ENCODE measurements at regions not wholly inside any gene's neighbourhood (a gene's known extent, or its start where the extent isn't known, plus 50 kb on each side); places are given as distances from the start of the nearest gene placed in this dataset.
"Not testable (repeated sequence)": the region's sequence is repeated elsewhere in the genome, so short reads cannot be mapped to it uniquely, and the experiment has no call there.

DNA sequence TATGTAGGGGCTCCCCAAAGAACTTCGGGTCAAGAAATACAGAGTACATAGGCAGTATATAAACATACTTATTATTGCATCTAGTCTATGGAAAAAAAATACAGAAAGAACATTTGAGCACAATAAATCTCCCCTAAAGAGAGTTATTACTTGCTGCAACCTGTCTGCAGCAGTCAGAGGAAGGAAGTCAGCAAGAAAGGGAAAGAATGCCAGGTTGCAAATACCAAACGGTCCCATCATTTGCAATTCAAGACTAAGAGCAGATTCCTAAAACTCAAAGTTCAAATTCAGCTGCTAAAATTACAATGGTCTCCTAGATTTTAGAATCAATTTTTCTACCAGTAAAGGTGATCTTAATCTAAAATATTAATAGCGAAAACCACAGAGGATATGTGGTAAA is 236.2 kb upstream of the NUDT6 start:
- no peak for DNase-seq

DNA sequence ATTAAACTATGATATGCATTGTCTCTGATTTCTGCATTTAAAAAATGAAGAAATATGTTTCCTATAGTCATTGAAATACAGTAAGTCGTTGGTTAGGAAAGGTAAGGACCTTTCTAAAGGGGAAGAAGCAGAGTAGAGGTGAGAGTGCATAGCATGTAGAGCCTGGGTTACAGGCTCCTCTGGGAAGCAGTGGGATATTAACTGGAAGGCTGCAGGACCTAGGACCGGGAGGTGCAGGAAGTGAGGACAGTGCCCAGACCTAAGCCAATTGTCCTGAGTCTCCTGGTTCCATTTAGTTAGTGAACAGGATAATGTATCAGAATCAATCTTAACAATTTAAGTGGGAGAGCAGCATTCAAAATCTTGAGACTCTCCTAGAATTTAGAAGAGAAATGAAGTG is 237.1 kb upstream of the NUDT6 start:
- DNase-seq, result no peak

- DNase-seq, result no peak
These were observed 233.7 kb upstream of the SPRY1 start for GRCh38 chr4:123162859-123163258.

DNA sequence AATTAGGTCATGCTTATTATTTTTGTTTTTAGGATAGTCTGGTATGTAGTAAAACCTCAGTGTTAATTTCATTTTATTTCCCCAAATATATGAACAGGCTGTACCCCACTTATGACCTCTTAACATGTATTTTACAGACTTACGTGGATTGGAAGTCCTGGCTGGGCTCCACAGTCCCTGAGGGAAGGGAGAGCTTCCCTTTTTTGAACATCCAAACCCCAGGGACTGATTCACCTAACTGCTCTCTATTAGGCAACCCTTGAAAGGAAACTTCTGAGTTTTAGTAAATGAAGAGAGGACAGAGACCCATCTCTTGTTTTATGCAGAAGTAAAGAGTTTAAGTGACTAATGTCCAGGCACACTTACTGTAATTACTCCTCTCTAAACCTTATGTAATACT is 233.1 kb upstream of the SPRY1 start:
- DNase-seq, result no peak

DNA sequence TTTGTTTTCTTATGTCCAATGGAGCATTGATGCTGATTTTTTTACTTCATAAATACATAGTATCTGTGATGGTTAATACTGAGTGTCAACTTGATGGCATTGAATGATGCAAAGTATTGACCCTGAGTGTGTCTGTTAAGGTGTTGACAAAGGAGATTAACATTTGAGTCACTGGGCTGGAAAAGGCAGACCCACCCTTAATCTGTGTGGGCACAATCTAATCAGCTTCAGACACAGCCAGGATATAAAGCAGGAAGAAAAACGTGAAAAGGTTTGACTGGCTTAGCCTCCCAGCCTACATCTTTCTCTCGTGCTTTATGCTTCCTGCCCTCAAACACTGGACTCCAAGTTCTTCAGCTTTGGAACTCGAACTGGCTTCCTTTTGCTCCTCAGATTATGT is 230.6 kb upstream of the SPRY1 start:
- DNase-seq, result no peak

- DNase-seq, result no peak
These were observed 228.7 kb upstream of the SPRY1 start for GRCh38 chr4:123167931-123168330.

- DNase-seq, result no peak
These were observed 227.8 kb upstream of the SPRY1 start for GRCh38 chr4:123168812-123169211.

DNA sequence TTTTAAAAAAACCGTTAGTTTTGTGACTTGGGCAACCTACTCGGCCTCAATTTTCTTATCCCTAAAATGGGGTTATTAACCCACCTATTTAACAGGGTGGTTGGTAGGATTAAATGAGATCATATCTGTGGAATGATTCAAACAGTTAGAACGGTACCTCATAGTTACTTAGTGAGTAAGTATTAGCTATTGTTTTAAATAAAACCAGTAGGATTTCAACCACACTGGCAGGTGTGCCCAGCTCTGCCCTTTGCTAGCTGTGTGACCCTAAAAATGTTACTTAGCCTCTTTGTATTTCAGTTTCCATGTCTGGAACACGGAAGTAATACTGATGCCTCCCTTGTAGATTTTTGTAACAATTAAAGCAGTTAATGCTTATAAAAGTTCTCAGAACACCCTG is 225.8 kb upstream of the SPRY1 start:
- DNase-seq, result no peak

- DNase-seq, result no peak
These were observed 220.0 kb upstream of the SPRY1 start for GRCh38 chr4:123176605-123177004.

DNA sequence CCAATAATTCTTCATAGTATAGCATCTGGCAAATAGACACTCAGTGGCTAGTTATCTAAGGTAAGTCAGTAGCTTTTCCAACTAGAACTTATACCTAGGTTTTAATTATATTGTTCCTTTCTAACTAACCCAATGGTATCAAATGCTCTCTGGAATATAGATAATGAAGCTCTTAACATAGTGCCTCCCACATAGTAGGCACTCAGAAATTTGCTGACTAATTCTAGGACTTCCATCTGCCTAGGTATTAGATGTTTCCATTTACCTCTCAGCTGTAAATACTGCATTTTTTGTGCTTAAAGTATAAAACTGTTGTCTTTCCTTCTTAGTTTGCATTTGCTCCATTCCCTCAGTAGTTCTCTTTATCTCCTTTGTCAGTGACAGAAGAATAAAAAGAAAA is 214.3 kb upstream of the SPRY1 start:
- no peak for DNase-seq

DNA sequence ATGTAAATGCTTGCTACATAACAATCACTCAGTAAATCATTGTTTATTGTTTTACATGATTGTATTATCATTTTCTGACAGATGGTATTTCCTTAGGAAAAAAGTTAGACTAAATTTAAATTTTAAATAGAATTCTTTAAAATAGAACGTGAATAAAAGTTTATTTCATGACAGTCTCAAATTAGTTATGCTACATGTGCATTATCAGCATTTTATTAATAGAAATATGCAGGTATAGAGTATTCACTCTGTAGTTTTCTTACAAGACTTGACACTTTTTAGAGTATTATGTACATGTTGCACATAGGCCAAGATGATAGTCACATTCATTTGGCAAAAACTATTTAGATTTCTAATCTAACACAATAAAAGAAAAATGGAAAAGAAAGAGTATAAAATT is 213.3 kb upstream of the SPRY1 start:
- DNase-seq, result no peak

DNA sequence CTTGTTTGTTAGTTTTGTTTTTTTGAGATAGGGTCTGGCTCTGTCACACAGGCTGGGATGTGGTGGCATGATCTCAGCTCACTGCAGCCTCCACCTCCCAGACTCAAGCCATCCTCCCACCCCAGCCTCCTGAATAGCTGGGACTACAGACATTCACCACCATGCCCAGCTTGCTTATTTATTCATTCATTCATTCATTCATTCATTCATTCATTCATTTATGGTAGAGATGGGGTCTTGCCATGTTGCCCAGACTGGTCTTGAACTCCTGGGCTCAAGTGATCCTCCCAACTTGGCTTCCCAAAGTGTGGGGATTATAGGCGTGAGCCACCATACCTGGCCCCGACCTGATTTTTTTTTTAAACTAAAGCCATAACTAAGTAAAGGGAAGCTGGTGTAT is 212.8 kb upstream of the SPRY1 start:
- DNase-seq, result not testable (repeated sequence)

- no peak for DNase-seq
These were observed 209.9 kb upstream of the SPRY1 start for GRCh38 chr4:123186731-123187130.

GRCh38 chr4:123190176-123190575 is 206.4 kb upstream of the SPRY1 start:
- no peak for DNase-seq

- DNase-seq, result no peak
These were observed 204.9 kb upstream of the SPRY1 start for GRCh38 chr4:123191728-123192127.

GRCh38 chr4:123193802-123194367 is 202.7 kb upstream of the SPRY1 start:
- peak in 1 of 2 donors; percentile 11 for DNase-seq

- no peak for DNase-seq
These were observed 197.9 kb upstream of the SPRY1 start for GRCh38 chr4:123198706-123199105.

GRCh38 chr4:123200051-123200940 is 196.3 kb upstream of the SPRY1 start:
- peak in 1 of 2 donors; percentile 6 for DNase-seq

DNA sequence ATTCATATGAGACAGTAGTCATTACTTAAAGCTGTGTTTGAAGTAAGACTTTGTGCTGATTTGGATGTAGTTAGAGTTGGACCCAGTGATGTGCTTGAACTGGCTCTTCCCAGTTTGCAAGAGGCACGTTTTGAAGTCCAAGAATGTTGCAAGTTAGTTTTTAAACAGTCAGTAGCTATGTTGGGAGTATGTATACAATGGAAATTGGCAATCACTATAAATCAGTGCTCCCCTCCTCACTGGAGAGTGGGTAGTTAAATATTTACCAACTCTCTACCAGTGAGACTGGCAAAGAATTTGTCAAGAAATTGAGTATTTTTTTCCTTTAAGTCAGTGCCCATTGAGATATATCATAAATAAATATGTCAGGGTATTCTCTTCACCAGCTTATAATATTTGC is 191.9 kb upstream of the SPRY1 start:
- DNase-seq, result no peak

GRCh38 chr4:123206016-123206415 is 190.6 kb upstream of the SPRY1 start:
- DNase-seq, result no peak

- DNase-seq, result no peak
These were observed 187.2 kb upstream of the SPRY1 start for GRCh38 chr4:123209436-123209835.

GRCh38 chr4:123215536-123215935 is 181.1 kb upstream of the SPRY1 start:
- no peak for DNase-seq

DNA sequence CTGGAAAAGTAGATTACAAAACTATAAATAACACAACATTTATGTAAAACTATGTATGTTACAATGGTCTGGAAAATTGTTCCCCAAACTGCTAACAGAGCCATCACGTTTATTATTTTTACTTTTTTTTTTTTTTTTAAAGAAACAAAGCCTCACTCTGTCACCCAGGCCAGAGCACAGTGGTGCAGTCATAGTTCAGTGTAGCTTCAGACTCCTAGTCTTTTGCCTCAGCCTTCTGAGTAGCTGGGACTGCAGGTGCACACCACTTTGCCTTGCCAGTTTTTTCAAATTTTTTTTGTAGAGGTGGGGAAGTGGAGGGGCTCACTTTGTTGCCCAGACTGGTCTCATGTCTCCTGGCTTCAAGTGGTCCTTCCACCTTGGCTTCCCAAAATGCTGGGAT is 180.1 kb upstream of the SPRY1 start:
- DNase-seq, result no peak

GRCh38 chr4:123216946-123217345 is 179.6 kb upstream of the SPRY1 start:
- no peak for DNase-seq

All from right lung (tissue), 2 donors.